LNCaP clone FGC (cell line): ENCODE measurements at regions not wholly inside any gene's neighbourhood (a gene's known extent, or its start where the extent isn't known, plus 50 kb on each side); places are given as distances from the start of the nearest gene placed in this dataset.

Experiments
- DNase-seq: peaks from one replicate; pipeline ENCODE4 v3.0.0-alpha.2; 2011; ENCODE audit warnings: low read depth
- H3K4me3 ChIP-seq: 2 replicates; pipeline ENCODE4 v1.5.1; 2011; ENCODE audit warnings: mild to moderate bottlenecking, low read depth, low read length, control low read depth
- TF ChIP-seq, protein P1 (sequence below): IDR thresholded peaks from 2 replicates; pipeline ENCODE4 v1.5.1; 2012; ENCODE audit warnings: mild to moderate bottlenecking; ENCODE audit not compliant: control insufficient read depth, insufficient read depth; ENCODE audit errors: extremely low read depth

DNA sequence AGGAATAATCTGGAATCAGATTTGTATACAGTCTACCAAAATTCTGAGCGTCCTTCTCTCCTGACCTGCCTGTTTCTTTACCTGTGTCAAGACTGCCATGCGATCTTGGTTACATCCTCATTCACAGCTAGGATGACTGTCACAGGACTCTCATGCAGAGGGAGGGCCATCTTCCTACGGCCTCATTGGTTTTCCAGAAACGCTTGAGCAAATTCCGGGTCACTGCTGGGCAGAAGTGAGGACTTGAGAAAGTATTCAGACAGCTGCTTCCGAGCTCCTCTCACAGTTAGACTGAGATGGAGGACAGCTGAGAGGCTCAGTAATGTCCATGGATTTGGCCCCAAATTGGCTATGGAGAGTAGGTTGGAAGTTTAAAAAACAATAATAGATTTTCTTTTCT lies 94.2 kb downstream of the TFAP2C start:
- H3K4me3 ChIP-seq, result no peak overlapping the region
- no peak for DNase-seq
- TF ChIP-seq, protein P1, sequence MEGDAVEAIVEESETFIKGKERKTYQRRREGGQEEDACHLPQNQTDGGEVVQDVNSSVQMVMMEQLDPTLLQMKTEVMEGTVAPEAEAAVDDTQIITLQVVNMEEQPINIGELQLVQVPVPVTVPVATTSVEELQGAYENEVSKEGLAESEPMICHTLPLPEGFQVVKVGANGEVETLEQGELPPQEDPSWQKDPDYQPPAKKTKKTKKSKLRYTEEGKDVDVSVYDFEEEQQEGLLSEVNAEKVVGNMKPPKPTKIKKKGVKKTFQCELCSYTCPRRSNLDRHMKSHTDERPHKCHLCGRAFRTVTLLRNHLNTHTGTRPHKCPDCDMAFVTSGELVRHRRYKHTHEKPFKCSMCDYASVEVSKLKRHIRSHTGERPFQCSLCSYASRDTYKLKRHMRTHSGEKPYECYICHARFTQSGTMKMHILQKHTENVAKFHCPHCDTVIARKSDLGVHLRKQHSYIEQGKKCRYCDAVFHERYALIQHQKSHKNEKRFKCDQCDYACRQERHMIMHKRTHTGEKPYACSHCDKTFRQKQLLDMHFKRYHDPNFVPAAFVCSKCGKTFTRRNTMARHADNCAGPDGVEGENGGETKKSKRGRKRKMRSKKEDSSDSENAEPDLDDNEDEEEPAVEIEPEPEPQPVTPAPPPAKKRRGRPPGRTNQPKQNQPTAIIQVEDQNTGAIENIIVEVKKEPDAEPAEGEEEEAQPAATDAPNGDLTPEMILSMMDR, result no peak

GRCh38 chr20:56724241-56724757 lies 95.2 kb downstream of the TFAP2C start:
- TF ChIP-seq, protein P1, result no peak
- no peak overlapping the region for H3K4me3 ChIP-seq

GRCh38 chr20:56730003-56730402 lies 100.9 kb downstream of the TFAP2C start:
- TF ChIP-seq, protein P1, result no peak
- H3K4me3 ChIP-seq, result no peak overlapping the region
- no peak for DNase-seq

More at GRCh38 chr20:56724241-56724757, 95.2 kb downstream of the TFAP2C start:
- no peak for DNase-seq

DNA sequence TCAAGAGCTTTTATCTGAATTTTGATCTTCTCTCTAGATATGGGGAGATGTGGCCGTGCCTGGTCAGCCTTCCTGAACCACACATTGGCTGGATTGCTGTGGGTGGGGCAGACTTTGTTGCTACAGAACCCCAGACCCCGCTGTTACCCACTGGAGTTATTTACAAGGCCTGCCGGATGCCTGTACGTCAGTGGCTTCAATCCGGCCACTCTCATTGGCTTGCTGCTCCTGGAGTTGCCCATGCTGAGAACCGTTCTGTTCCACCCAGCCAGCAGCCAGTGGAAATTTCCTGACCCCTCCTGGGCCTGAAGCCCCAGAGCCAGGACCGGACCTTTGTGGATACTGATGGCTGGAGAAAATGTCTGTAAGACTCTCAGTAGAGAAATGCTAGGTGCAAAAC lies 101.9 kb downstream of the TFAP2C start:
- H3K4me3 ChIP-seq, result no peak overlapping the region
- no peak for DNase-seq
- TF ChIP-seq, protein P1, result no peak

GRCh38 chr20:56731476-56731875 lies 102.4 kb downstream of the TFAP2C start:
- TF ChIP-seq, protein P1, result no peak
- H3K4me3 ChIP-seq, result no peak overlapping the region
- no peak for DNase-seq

DNA sequence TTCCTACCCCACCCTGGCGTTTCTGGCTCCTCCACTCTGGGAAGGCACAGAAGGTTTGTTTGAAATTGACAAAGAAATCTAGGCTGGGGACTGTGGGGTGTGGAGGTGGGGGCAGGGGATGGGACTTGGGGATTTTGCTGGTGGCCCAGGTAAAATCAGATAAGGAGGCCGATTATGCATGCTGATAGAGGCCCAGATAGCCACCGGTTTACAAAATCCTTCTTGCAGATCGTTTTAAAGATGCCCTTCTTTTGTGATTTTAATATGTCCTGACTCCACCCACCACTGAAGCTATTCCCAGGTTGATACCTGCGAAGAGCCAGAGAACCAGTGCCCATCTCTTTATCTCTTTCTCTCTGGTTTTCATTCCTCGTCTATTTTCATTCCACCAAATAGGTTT lies 104.9 kb downstream of the TFAP2C start:
- DNase-seq, result no peak
- H3K4me3 ChIP-seq, result no peak overlapping the region
- TF ChIP-seq, protein P1, result no peak

DNA sequence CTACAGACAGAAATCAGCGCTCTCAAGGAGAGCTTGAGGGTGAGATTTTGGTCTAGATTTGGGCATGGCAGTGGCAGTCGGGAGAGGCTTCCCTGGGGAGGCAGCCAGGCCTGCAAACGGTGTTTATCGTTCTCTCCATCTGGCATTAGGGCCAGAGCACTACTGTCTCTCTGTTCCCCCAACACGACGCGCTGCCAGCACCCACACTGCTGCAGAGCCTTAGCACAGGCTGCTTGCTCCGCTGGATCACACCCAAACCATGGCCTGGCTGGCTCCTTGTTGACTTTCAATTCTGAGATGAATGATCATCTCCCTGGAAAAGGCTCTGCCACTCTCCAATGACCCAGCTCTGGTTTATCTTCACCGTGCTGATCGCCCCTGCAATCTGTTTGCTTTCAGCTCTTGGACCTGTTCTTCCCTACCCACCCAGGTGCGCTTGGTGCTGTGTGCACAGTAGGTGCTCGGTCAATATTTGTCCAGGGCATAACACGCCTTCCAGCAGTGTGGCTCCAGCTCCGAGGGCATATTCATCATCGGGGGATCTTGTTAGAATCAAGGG lies 106.1 kb downstream of the TFAP2C start:
- no peak overlapping the region for H3K4me3 ChIP-seq
- DNase-seq, result no peak
- TF ChIP-seq, protein P1, result no peak
